ENCODE measurements at regions not wholly inside any gene's neighbourhood (a gene's known extent, or its start where the extent isn't known, plus 50 kb on each side); places are given as distances from the start of the nearest gene placed in this dataset.

DNA sequence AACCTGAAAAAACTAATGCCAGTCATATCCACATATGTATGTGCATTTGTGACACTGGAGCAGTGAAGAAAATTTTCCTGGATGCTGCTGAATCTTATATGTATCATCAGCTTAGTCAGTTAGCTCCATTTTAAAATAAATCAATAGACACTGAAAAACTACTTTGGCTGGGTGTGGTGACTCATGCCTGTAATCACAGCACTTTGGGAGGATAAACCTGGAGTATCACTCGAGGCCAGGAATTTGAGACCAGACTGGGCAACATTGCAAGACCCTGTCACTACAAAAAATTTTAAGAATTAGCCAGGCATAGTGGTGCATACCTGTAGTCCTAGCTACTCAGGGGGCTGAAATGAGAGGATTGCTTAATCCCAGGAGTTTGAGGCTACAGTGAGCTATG is 511.0 kb upstream of the TLE4 start:
- H3K36me3 ChIP-seq, result no peaks in the 10 kb centered on the region
- H3K27ac ChIP-seq, result no peak overlapping the region
- TF ChIP-seq, protein P1, sequence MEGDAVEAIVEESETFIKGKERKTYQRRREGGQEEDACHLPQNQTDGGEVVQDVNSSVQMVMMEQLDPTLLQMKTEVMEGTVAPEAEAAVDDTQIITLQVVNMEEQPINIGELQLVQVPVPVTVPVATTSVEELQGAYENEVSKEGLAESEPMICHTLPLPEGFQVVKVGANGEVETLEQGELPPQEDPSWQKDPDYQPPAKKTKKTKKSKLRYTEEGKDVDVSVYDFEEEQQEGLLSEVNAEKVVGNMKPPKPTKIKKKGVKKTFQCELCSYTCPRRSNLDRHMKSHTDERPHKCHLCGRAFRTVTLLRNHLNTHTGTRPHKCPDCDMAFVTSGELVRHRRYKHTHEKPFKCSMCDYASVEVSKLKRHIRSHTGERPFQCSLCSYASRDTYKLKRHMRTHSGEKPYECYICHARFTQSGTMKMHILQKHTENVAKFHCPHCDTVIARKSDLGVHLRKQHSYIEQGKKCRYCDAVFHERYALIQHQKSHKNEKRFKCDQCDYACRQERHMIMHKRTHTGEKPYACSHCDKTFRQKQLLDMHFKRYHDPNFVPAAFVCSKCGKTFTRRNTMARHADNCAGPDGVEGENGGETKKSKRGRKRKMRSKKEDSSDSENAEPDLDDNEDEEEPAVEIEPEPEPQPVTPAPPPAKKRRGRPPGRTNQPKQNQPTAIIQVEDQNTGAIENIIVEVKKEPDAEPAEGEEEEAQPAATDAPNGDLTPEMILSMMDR (IDR thresholded peaks at IDR 0.05), result no peak
- no peaks in the 10 kb centered on the region for H3K4me1 ChIP-seq
- no peaks in the 10 kb centered on the region for H3K9me3 ChIP-seq
- DNase-seq (ENCODE audit: low spot score), result no peak
- H3K4me3 ChIP-seq, result no peak overlapping the region
- H3K27me3 ChIP-seq, result no peaks in the 10 kb centered on the region

DNA sequence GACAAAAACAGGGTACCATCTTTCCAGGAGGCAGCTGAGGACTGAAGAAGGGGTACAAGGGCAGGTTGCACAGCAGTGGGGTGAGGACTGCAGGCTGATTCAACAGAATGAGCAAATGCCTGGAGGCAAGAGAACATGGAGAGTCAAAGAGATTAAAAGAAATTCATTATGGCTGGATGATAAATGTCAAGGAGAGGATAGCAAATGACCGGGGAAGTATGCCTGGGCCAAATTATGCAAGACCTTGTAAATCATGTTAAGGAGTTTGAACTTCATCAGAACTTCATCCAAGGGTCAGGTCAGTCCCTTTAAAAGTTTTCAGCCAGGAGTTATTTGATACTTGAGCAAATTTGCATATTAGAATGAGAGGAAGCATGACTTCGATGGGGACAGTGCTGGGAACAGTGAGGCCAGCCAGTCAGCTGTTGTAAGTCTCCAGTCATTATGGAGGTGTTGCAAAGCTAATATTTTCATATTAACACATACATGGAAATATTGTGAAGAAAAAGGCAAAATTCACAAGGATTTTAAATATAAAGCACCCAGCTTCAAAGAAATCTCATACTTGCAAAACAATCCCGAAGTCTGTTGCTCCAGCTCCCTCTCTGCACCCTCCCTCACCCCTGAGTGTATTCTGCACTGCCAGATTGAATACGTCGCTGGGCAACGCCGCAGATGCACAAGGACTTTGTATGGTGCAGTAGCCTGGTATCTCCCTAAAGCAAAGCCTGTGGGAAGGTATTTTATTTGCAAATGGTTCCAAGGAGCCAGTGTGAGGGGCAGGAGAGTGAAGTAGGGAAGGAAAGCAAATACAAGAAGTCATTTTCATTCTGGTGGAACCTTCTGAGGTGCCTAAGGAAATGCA is 509.8 kb upstream of the TLE4 start:
- Histone ChIP-seq H3K27me3 (no peaks in the 10 kb centered on the region), H3K4me1 (no peaks in the 10 kb centered on the region), H3K27ac (no peak overlapping the region), H3K9me3 (no peaks in the 10 kb centered on the region), H3K4me3 (no peak overlapping the region), H3K36me3 (no peaks in the 10 kb centered on the region)
- TF ChIP-seq, protein P1 (IDR thresholded peaks at IDR 0.05), result no peak
- no peak for DNase-seq (ENCODE audit: low spot score)

DNA sequence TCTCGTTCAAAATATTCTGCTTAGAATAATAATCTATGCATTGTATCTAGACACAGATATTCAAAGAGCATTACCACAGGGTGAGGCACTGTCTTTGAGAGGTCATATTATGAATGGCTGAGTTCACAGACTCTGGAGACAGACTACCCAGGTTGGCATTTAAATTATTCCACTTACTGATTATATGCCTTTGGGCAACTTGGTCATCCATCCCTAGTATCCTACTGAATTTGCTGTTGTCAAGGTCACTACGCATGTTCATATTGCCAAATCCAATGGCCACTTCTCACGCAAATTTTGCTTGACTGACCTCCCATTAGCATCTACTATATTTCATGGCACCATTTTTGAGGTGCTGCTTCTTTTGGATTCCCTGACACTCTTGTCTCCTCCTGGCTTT is 498.6 kb upstream of the TLE4 start:
- Histone ChIP-seq H3K36me3 (no peaks in the 10 kb centered on the region), H3K27ac (no peak overlapping the region), H3K27me3 (no peaks in the 10 kb centered on the region), H3K4me1 (no peaks in the 10 kb centered on the region), H3K4me3 (no peak overlapping the region), H3K9me3 (no peaks in the 10 kb centered on the region)
- TF ChIP-seq, protein P1 (IDR thresholded peaks at IDR 0.05), result no peak
- no peak for DNase-seq (ENCODE audit: low spot score)

DNA sequence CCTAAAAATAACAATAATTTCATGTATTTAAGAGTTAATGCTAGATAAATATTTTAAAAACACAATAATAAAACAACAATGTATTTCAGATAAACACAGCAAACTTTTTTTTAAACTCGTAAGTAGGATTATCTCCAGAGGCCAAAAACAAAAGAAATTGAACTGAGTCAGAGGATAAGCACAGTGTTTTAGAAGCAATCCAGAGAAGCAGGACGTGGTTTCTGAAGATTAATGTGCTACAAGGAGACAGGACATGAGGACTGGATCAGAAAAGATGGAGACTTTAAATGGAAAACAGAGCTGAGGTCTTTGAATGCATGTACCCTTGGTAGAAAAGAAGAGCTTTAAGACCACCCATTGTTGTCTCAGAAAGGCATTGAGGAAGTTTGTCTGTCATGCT is 491.2 kb upstream of the TLE4 start:
- Histone ChIP-seq H3K27ac (no peak overlapping the region), H3K4me1 (no peaks in the 10 kb centered on the region), H3K36me3 (no peaks in the 10 kb centered on the region), H3K9me3 (peaks cover 0 to 16% of the 10 kb centered on the region in 2 donors), H3K27me3 (no peaks in the 10 kb centered on the region), H3K4me3 (no peak overlapping the region)
- TF ChIP-seq, protein P1 (IDR thresholded peaks at IDR 0.05), result no peak
- no peak for DNase-seq (ENCODE audit: low spot score)

DNA sequence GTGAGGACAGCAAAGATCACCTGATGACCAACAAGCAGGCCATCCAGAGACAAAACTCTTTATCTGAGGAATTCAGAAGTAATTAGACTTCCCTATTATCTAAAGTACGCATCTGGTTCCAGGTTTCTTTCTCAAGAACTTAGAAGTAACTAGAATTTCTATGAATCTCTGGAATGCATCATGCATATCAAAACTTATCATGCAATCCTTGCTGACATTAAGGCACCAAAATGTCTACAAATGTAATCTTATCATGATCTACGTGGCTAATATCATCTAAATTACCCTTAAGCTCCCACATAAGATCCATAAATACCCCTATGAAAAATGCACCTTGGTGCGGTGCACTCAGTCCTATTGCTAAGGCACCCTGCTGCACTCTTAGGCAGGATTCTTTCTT is 488.1 kb upstream of the TLE4 start:
- no peaks in the 10 kb centered on the region for H3K36me3 ChIP-seq
- DNase-seq (ENCODE audit: low spot score), result no peak

More for the DNA sequence above, 488.1 kb upstream of the TLE4 start:
- peaks cover 0 to 16% of the 10 kb centered on the region in 2 donors for H3K9me3 ChIP-seq
- no peaks in the 10 kb centered on the region for H3K4me1 ChIP-seq
- H3K27ac ChIP-seq, result no peak overlapping the region
- H3K27me3 ChIP-seq, result no peaks in the 10 kb centered on the region
- TF ChIP-seq, protein P1 (IDR thresholded peaks at IDR 0.05), result no peak
- H3K4me3 ChIP-seq, result no peak overlapping the region
